Stimulated activated naive B cell treated with anti-CD40 and anti-IgM and Interleukin-4, amounts not matched to agents 10 μg/mL and 1 μg/mL and 100 μg/mL, for 72 hours (primary cell): ENCODE measurements at regions not wholly inside any gene's neighbourhood (a gene's known extent, or its start where the extent isn't known, plus 50 kb on each side); places are given as distances from the start of the nearest gene placed in this dataset.

Experiments
- ATAC-seq, 2 donors: fragments of 150-1000 bp; cut with Tn5 transposase; replicated peaks; 2 replicates each; pipeline ENCODE4 v1.10.0; 2021; ENCODE audit warnings: moderate library complexity in 1 of 2
- DNase-seq: peaks from one replicate; pipeline ENCODE4 v3.0.0; 2021
- H3K27ac Mint-ChIP-seq: one replicate; pipeline ENCODE4 v1.8.0; 2022; ENCODE audit warnings: mild to moderate bottlenecking, mixed read lengths
- H3K27me3 Mint-ChIP-seq, 2 donors: one replicate each; pipeline ENCODE4 v1.8.0; 2022; ENCODE audit warnings: mixed read lengths in 2 of 2
- H3K36me3 Mint-ChIP-seq, 2 donors: one replicate each; pipeline ENCODE4 v1.8.0; 2022; ENCODE audit warnings: mixed read lengths in 2 of 2, mild to moderate bottlenecking in 1 of 2
- H3K4me1 Mint-ChIP-seq, 2 donors: one replicate each; pipeline ENCODE4 v1.8.0; 2022; ENCODE audit warnings: mixed read lengths in 2 of 2, mild to moderate bottlenecking in 1 of 2
- H3K4me3 Mint-ChIP-seq, 2 donors: one replicate each; pipeline ENCODE4 v1.8.0; 2022; ENCODE audit warnings: mild to moderate bottlenecking in 2 of 2, mixed read lengths in 2 of 2, moderate library complexity in 1 of 2
- H3K9me3 Mint-ChIP-seq, 2 donors: one replicate each; pipeline ENCODE4 v1.8.0; 2022; ENCODE audit warnings: mixed read lengths in 2 of 2, mild to moderate bottlenecking in 1 of 2

GRCh38 chr3:177932346-177932745 lies 603.9 kb upstream of the KCNMB2 start:
- no peaks in the 10 kb centered on the region for H3K27me3 Mint-ChIP-seq
- no peak overlapping the region for H3K4me3 Mint-ChIP-seq
- peaks cover 5 to 7% of the 10 kb centered on the region in 2 donors for H3K4me1 Mint-ChIP-seq
- no peak for ATAC-seq
- no peak overlapping the region for H3K27ac Mint-ChIP-seq
- peaks cover 0 to 1% of the 10 kb centered on the region in 2 donors for H3K36me3 Mint-ChIP-seq
- H3K9me3 Mint-ChIP-seq: no peaks in the 10 kb centered on the region
- no peak for DNase-seq

GRCh38 chr3:177932750-177933660 lies 603.2 kb upstream of the KCNMB2 start:
- Mint-ChIP-seq H3K4me3 (no peak overlapping the region), H3K27me3 (no peaks in the 10 kb centered on the region), H3K27ac (no peak overlapping the region), H3K9me3 (no peaks in the 10 kb centered on the region), H3K36me3 (peaks cover 0 to 1% of the 10 kb centered on the region in 2 donors), H3K4me1 (peaks cover 5 to 7% of the 10 kb centered on the region in 2 donors)
- no peak for DNase-seq
- ATAC-seq: no peak

GRCh38 chr3:177934001-177934891 lies 602.0 kb upstream of the KCNMB2 start:
- no peaks in the 10 kb centered on the region for H3K9me3 Mint-ChIP-seq
- no peak for ATAC-seq
- H3K36me3 Mint-ChIP-seq: peaks cover 0 to 1% of the 10 kb centered on the region in 2 donors
- H3K27me3 Mint-ChIP-seq: no peaks in the 10 kb centered on the region
- DNase-seq: no peak
- H3K4me1 Mint-ChIP-seq: peaks cover 4 to 7% of the 10 kb centered on the region in 2 donors
- H3K27ac Mint-ChIP-seq: no peak overlapping the region
- H3K4me3 Mint-ChIP-seq: no peak overlapping the region

- Mint-ChIP-seq H3K9me3 (no peaks in the 10 kb centered on the region), H3K36me3 (no peaks in the 10 kb centered on the region), H3K27me3 (no peaks in the 10 kb centered on the region), H3K27ac (no peak overlapping the region), H3K4me1 (peaks cover 4 to 7% of the 10 kb centered on the region in 2 donors), H3K4me3 (no peak overlapping the region)
- no peak for DNase-seq
- ATAC-seq: peak in 1 of 2 donors; percentile 31
Measured at GRCh38 chr3:177935047-177935446, 601.2 kb upstream of the KCNMB2 start.

GRCh38 chr3:177936721-177937120 lies 599.5 kb upstream of the KCNMB2 start:
- Mint-ChIP-seq H3K4me3 (no peak overlapping the region), H3K4me1 (peaks cover 4 to 7% of the 10 kb centered on the region in 2 donors), H3K36me3 (no peaks in the 10 kb centered on the region), H3K27me3 (no peaks in the 10 kb centered on the region), H3K9me3 (no peaks in the 10 kb centered on the region), H3K27ac (no peak overlapping the region)
- no peak for DNase-seq
- no peak for ATAC-seq

- ATAC-seq (no peak), DNase-seq (no peak)
- Mint-ChIP-seq H3K9me3 (peaks cover 5% of the 10 kb centered on the region in 2 donors), H3K4me1 (peaks cover 11 to 23% of the 10 kb centered on the region in 2 donors), H3K27me3 (no peaks in the 10 kb centered on the region), H3K4me3 (no peak overlapping the region), H3K36me3 (peaks cover 4 to 5% of the 10 kb centered on the region in 2 donors), H3K27ac (no peak overlapping the region)
Measured at GRCh38 chr3:177942911-177943310, 593.3 kb upstream of the KCNMB2 start.

DNA sequence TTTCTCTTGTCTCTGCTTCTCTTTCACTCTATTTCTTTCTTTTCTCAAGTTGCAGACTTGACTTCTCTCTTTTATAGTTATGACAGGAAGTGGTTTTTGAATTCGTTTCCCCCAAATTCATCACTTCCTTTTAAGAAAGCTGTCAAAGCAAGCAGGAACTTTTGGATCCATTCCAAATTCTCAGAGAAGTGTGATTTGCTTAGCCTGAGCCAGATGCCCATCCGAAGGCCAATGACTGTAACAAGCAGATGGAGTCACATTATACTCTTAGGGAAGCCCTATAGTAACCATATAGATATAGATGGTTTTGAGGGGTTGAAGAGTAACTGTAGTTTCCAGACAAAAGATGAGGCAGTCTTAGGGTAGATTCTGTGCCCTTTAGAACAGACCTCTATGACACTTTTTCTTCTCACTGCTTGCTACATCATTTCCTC lies 592.0 kb upstream of the KCNMB2 start:
- ATAC-seq (peak; percentile 49 to 53), DNase-seq (no peak)
- peaks cover 4 to 5% of the 10 kb centered on the region in 2 donors for H3K36me3 Mint-ChIP-seq

GRCh38 chr3:177946048-177946447 lies 590.2 kb upstream of the KCNMB2 start:
- H3K36me3 Mint-ChIP-seq: peaks cover 4 to 5% of the 10 kb centered on the region in 2 donors
- no peak for DNase-seq
- peaks cover 5% of the 10 kb centered on the region in 2 donors for H3K9me3 Mint-ChIP-seq
- peaks cover 18 to 33% of the 10 kb centered on the region in 2 donors for H3K4me1 Mint-ChIP-seq
- no peaks in the 10 kb centered on the region for H3K27me3 Mint-ChIP-seq
- H3K4me3 Mint-ChIP-seq: no peak overlapping the region
- no peak for ATAC-seq
- H3K27ac Mint-ChIP-seq: no peak overlapping the region

More for the DNA sequence above, 592.0 kb upstream of the KCNMB2 start:
- Mint-ChIP-seq H3K4me3 (no peak overlapping the region), H3K9me3 (peaks cover 5% of the 10 kb centered on the region in 2 donors), H3K27ac (no peak overlapping the region), H3K4me1 (peaks cover 14 to 29% of the 10 kb centered on the region in 2 donors), H3K27me3 (no peaks in the 10 kb centered on the region)

- Mint-ChIP-seq H3K4me1 (peaks cover 18 to 33% of the 10 kb centered on the region in 2 donors), H3K4me3 (no peak overlapping the region), H3K27me3 (no peaks in the 10 kb centered on the region), H3K27ac (no peak overlapping the region), H3K9me3 (peaks cover 5% of the 10 kb centered on the region in 2 donors), H3K36me3 (peaks cover 4 to 5% of the 10 kb centered on the region in 2 donors)
- ATAC-seq (no peak), DNase-seq (no peak)
Measured at GRCh38 chr3:177946497-177946896, 589.7 kb upstream of the KCNMB2 start.

DNA sequence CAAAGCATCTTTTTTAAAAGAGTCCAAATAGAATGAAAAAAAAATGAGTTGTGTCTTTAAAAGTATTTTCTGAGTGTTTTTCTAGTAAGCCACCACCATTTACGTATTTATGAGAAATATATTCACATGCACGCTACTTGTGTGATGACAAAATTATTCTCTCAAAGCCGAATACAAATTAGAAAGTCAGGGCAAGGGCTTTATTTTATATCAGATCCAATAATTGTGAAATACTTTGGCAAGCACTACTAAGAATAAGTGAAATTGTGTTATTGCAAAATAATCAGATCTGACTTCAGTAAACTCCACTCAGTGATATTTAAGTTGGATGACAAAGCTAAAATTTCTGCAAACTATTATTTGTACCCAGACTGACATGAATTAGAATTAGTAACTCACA lies 589.3 kb upstream of the KCNMB2 start:
- Mint-ChIP-seq H3K9me3 (peaks cover 5% of the 10 kb centered on the region in 2 donors), H3K36me3 (peaks cover 4 to 5% of the 10 kb centered on the region in 2 donors), H3K27me3 (no peaks in the 10 kb centered on the region), H3K4me1 (peaks cover 18 to 33% of the 10 kb centered on the region in 2 donors), H3K4me3 (no peak overlapping the region), H3K27ac (no peak overlapping the region)
- DNase-seq (no peak), ATAC-seq (no peak)

DNA sequence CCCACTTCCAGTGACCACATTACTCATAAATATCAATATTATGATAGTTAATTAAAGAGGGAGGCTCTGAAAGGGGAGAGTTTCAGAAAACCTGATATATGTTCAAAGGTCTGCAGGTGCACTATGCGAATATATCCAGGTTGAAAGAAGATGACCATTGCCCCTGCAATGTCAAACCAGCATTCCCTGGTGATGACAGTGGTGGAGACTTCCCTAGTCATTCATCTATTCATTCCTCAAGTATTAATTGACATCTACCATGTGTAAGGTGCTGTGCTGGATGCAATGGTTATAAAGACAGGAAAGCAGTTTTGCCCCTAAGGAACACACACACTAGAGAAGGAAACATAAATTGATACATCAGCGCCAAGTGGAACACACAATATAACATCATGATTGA lies 588.3 kb upstream of the KCNMB2 start:
- peaks cover 5% of the 10 kb centered on the region in 2 donors for H3K9me3 Mint-ChIP-seq
- no peak for DNase-seq
- H3K36me3 Mint-ChIP-seq: peaks cover 4 to 5% of the 10 kb centered on the region in 2 donors
- H3K4me1 Mint-ChIP-seq: peaks cover 18 to 33% of the 10 kb centered on the region in 2 donors
- no peak overlapping the region for H3K27ac Mint-ChIP-seq
- H3K4me3 Mint-ChIP-seq: no peak overlapping the region
- no peak for ATAC-seq
- H3K27me3 Mint-ChIP-seq: no peaks in the 10 kb centered on the region

- Mint-ChIP-seq H3K4me1 (peaks cover 19 to 30% of the 10 kb centered on the region in 2 donors), H3K4me3 (no peak overlapping the region), H3K27ac (no peak overlapping the region), H3K27me3 (no peaks in the 10 kb centered on the region), H3K9me3 (peaks cover 3 to 8% of the 10 kb centered on the region in 2 donors), H3K36me3 (peaks cover 4% of the 10 kb centered on the region in 2 donors)
- no peak for DNase-seq
- peak; percentile 73 to 88 for ATAC-seq
Measured at GRCh38 chr3:177948716-177949425, 587.4 kb upstream of the KCNMB2 start.

- DNase-seq: no peak
- Mint-ChIP-seq H3K27me3 (no peaks in the 10 kb centered on the region), H3K27ac (no peak overlapping the region), H3K36me3 (no peaks in the 10 kb centered on the region), H3K9me3 (no peaks in the 10 kb centered on the region), H3K4me1 (peaks cover 12 to 17% of the 10 kb centered on the region in 2 donors), H3K4me3 (no peak overlapping the region)
- ATAC-seq: peak; percentile 56 to 68
Measured at GRCh38 chr3:177959188-177959587, 577.0 kb upstream of the KCNMB2 start.

DNA sequence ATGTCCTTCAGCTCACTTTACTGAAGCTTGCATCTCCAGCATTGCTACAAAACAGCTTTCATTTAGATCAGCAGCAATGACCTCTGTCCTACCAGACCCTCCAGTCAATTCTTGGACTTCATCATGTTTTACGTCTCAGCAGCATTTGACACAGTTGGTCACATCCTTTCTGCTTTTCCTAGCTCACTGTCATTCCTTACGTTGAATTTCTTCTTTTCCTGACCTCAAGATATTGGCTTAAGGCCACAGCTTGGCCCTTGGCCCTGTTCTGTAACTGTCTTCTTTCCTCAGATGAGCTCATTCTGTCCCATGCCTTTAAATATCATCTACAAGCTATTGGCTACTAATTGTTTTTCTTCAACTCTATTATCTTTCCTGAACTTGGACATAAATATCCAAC lies 576.2 kb upstream of the KCNMB2 start:
- no peak for ATAC-seq
- H3K9me3 Mint-ChIP-seq: no peaks in the 10 kb centered on the region
- no peak overlapping the region for H3K4me3 Mint-ChIP-seq
- H3K27ac Mint-ChIP-seq: no peak overlapping the region
- no peak for DNase-seq
- H3K36me3 Mint-ChIP-seq: no peaks in the 10 kb centered on the region
- peaks cover 12 to 17% of the 10 kb centered on the region in 2 donors for H3K4me1 Mint-ChIP-seq
- H3K27me3 Mint-ChIP-seq: no peaks in the 10 kb centered on the region
